ENCODE measurements at regions not wholly inside any gene's neighbourhood (a gene's known extent, or its start where the extent isn't known, plus 50 kb on each side); places are given as distances from the start of the nearest gene placed in this dataset.

DNA sequence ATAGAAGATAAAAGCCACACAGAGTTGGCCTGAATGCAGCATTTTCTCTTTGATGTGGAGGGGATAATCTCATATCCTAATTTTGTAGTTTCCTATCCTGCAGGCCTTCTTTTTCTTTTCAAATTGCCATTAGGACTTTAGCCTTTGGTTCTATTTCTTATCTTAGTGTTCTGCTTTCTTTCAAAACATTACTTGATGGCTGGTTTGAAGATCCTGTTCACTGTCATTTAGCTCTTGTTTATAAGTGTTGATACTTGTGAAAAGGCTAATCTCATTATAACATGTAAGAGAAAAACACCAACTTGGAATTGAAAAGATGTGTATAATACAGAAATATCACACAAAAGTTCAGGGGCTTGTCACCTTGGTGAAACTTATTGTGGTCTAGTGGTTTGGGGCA lies 54.6 kb upstream of the PKIB start:
- DNase-seq (no peak), ATAC-seq (no peak)
- Histone ChIP-seq H3K4me3 (no peak overlapping the region), H3K36me3 (no peaks in the 10 kb centered on the region), H3K9me3 (no peaks in the 10 kb centered on the region), H3K27ac (no peak overlapping the region), H3K4me1 (no peaks in the 10 kb centered on the region), H3K27me3 (no peaks in the 10 kb centered on the region)
- TF ChIP-seq, protein P1, sequence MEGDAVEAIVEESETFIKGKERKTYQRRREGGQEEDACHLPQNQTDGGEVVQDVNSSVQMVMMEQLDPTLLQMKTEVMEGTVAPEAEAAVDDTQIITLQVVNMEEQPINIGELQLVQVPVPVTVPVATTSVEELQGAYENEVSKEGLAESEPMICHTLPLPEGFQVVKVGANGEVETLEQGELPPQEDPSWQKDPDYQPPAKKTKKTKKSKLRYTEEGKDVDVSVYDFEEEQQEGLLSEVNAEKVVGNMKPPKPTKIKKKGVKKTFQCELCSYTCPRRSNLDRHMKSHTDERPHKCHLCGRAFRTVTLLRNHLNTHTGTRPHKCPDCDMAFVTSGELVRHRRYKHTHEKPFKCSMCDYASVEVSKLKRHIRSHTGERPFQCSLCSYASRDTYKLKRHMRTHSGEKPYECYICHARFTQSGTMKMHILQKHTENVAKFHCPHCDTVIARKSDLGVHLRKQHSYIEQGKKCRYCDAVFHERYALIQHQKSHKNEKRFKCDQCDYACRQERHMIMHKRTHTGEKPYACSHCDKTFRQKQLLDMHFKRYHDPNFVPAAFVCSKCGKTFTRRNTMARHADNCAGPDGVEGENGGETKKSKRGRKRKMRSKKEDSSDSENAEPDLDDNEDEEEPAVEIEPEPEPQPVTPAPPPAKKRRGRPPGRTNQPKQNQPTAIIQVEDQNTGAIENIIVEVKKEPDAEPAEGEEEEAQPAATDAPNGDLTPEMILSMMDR (IDR thresholded peaks at IDR 0.05): no peak
- intact Hi-C loops (cut with DNase I): no loop called here

DNA sequence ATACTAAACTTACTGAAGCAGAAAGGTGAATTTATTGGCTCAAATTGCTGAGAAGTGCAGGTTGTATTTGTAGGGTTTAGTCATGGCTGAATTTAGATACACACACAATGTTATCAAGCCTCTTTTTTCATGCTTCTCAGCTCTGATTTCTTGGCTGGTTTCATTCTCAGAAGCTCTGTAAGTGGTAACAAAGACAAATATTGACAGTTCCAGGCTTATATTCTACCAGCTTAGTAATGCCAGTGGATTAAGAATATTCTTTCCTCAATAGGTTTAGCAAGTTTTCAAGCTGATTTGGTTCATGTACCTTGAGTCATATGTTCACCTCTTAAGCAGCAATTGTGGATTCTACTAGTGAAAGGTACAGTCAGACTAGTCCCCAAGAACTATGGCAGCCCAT lies 52.1 kb upstream of the PKIB start:
- no peaks in the 10 kb centered on the region for H3K36me3 ChIP-seq
- no peaks in the 10 kb centered on the region for H3K27me3 ChIP-seq
- no peak overlapping the region for H3K4me3 ChIP-seq
- H3K4me1 ChIP-seq: no peaks in the 10 kb centered on the region
- H3K9me3 ChIP-seq: peaks cover 0 to 6% of the 10 kb centered on the region in 2 donors
- DNase-seq: no peak
- ATAC-seq: no peak
- H3K27ac ChIP-seq: no peak overlapping the region
- intact Hi-C loops (cut with DNase I): no loop called here
- TF ChIP-seq, protein P1 (IDR thresholded peaks at IDR 0.05): no peak

Measured in left lung (tissue), 4 donors.